NCI-H2171 treated with DMSO at 0.1 percent for 48 hours (cell line): ENCODE measurements at regions not wholly inside any gene's neighbourhood (a gene's known extent, or its start where the extent isn't known, plus 50 kb on each side); places are given as distances from the start of the nearest gene placed in this dataset.

Experiments
- DNase-seq: peaks from one replicate; lab custom pipeline; 2025; lab: John Stamatoyannopoulos, UW

DNA sequence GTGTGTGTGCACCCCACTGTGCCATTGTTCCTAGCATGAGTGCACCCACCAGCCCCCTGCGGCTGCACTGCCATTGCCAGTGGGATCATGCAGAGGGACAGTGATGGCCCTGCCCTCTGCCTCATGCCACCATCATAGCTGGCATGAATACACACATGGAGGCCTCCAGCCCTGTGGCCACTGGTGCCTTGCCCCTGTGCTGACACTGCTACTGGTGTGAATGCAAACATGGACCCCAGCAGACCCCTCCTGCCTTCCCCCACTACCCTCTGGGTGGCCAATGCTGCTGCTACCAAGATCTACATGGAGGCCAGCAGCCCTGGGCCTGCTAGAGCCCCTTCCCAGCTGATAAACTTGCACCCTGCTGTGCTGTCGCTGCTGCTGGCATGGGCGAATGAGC is 995.5 kb upstream of the GOT2 start:
- no peak for DNase-seq

DNA sequence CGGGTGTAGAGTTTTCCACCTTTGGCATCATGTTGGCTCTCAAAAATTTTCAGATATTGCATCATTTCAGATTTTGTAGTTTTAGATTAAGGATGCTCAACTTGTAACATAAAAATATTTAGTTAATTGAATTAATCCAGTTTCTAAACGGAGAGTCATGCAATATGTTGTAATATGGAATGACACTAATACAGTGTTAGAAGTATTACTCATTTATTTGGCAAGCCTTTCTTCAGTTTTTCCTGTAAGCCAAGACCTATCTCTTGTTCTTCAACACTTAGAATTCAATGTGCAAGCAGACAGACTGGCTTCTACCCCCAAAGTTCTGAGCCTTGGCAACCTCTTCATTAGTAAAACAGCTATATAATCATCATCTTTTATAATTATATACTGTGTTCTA is 985.0 kb upstream of the GOT2 start:
- DNase-seq = no peak

DNA sequence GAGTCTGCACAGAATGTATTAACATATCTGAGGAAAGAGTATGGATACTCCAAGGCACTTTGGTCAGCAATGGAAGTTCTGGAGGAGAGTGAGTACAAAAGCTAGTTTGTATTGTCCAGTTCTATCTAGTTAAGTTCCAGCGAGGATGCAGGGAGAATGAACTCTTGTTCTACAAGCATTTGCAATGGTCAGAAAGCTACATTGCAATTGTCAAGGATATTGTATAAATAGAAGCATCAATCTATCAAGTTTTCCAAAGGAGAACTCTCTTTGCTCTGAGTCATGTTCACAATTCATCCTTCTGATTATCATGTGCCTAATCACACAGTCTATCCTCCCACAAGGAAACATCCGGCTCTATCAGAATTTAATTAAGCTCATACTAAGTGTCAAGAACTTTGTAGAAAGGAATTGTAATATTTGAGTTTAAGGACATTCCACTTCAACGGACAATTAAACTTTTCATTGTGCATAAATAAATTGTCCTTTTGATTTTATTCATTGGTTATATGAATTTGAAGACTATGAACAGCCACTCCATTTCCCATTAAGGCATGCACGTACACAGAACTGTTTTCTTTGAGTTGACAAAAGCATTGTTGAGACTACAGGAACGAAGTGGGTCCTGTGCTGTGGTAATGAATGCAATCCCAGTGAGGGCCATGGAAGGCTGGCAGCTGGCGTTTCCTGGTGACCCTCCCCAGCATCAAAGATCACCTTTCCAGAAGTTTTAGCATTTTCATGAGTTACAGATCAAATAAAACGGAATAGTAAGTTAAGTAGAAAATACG is 973.5 kb upstream of the GOT2 start:
- DNase-seq = no peak

DNA sequence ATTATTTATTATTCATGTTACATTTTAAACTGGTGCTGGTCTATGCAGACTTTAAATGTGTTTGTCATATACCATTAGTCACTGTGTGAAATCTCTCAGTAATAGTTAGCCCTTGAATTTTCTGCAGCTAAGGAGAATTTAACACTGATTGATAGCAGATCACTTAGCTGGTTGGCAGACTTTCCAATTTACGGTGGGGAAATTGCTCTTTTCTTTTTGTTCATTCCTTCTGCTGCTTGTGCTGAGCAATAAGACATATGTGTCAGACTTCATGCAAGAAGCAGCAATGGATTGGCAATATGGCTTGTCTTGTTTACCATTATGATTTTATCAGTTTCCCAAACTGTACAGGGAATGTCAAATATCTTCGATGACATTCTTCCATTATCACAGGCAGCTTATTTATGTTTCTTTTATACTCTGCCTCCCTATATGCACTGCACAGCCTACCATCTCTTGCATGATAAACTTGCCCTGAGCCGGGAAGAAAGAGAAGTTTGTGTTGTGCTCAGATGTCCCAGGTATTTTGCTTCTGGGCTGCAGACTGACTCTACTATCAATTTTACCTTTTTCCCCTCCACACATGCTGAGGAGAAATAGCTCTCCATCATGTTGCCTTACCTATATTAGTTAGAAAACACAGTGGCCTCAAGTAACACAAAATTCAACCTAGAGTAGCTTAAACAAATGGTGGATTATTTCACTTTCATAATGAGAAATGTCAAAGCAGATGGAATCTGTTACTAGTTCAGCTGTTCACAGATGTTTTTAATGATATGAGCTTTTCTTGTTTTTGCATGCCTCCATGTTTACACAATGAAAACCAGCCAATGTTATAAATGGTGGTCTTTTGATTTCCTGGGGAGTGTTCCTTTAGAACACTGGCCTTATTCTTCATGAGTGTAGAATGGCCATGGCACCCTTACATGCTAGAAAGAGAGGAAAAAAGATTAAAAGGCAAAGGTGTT is 968.1 kb upstream of the GOT2 start:
- no peak for DNase-seq

DNA sequence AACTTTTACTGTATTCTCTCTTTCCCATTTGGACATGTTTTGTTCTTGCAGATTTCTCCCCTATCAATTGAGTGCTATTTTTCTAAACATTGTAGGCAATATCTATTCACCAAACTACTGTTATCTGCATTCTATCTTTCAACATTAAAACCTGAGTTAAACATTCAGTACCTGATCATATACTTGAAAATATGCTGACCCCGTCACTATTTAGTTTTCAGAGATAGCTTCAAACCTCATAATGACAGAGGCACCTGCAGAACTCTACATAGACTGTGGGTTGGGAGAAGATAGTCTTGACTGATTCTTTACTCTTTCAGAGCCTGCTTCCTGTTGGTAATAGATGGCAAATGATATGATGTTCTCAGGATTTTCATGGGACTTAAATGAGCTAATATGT is 965.7 kb upstream of the GOT2 start:
- no peak for DNase-seq

GRCh38 chr16:59698346-59699020 is 964.4 kb upstream of the GOT2 start:
- peak; percentile 49 for DNase-seq

GRCh38 chr16:59697761-59698160 is 963.6 kb upstream of the GOT2 start:
- DNase-seq = no peak

DNA sequence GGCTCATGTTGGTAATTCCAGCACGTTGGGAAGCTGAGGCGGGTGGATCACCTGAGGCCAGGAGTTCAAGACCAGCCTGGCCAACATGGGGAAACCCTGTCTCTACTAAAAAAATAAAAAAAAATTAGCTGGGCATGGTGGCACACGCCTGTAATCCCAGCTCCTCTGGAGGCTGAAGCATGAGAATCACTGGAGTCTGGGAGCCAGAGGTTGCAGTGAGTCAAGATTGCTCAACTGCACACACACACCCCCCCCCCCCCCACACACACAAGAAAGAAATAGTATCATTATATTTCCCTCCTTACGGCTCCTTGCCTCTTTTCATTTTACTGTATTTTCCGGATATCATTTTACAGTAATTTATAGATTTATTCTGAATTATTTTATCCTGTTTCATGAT is 963.1 kb upstream of the GOT2 start:
- DNase-seq = no peak

DNA sequence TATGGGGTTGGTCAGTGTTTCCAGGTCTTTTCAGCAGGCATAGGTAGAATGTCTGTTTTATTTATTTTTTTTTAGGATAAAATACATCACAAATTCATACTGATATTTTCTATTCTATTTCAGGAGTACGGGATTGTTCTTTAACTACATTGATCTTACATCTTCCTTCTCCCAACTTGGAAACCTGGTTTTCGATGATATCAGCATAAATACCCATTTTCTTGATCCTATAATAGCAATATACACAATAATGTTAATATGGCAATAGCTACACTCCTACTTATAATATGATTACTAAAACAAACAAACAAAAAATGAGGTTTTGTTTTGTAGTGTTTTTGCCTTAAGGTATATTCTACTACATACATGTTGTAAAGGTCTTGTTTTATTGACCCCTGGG is 962.4 kb upstream of the GOT2 start:
- no peak for DNase-seq

DNA sequence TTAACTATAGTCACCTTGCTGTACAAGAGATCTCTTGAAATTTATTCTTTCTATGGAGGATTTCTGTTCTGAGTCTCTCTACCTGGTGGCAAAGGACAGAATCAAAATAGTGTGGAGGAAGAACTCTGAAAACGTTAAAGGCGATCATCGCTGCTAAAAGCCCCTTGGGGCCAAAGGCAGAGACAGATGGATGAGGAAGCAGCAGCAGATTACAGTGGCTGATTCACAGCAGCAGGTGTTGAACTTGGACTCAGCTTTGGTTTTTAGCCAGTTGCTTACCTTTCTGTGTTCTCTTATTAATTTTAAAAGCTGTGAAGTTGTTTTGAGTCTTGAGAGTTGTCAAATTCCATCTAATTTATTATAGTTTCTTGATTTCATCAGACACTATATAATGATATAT is 956.1 kb upstream of the GOT2 start:
- peak; percentile 33 for DNase-seq

GRCh38 chr16:59688006-59688405 is 953.9 kb upstream of the GOT2 start:
- no peak for DNase-seq

DNA sequence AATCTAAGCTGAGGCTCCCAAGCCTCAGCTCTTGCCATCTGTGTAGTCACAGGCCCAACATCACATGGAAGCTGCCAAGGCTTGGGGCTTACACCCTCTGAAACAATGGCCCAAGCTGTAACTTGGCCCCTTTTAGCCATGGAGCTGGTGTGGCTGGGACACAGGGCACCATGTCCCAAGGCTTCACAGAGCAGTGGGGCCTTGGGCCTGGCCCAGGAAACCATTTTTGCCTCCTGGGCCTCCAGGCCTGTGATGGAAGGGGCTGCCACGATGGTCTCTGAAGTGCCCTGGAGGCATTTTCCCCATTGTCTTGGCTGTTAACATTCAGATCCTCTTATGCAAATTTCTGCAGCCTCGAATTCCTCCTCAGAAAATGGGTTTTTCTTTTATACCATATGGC is 952.3 kb upstream of the GOT2 start:
- no peak for DNase-seq

GRCh38 chr16:59684911-59685310 is 950.8 kb upstream of the GOT2 start:
- DNase-seq = no peak

DNA sequence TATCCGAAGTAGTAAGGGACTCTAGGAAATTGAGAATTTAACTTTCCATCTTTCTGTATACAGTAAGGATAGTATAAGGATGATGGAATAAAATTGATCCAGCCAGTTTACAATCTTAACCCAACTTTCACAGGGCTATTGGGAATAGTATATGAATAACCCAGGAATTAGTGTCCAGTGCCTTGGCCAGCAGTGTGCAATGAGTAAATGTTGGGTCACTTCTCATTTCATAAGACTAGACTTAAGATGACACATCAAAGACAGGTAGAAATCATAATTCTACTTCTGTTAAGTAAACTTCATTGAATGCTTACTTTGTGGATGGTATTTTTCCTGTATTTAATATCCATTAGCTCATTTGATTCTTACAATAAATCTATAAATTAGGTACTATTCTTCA is 949.6 kb upstream of the GOT2 start:
- no peak for DNase-seq

GRCh38 chr16:59665618-59666220 is 931.6 kb upstream of the GOT2 start:
- no peak for DNase-seq

DNA sequence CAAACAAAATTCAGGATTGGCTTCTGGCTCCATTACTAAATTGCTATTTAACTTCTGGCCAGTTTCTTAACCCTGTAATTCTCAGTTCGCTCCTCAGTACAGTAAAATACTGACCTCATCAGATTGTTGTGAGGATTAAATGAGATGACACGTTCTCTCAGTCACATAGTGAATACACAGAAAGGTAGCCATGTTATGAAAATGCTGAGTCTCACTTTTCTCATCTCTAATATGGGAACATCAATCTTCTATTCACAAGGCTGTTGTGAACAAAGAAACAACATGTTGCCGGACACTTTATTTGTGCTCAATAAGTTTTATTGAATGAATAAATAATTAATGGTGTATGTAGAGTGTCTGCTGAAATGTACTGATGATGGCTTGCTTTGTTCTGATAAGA is 924.5 kb upstream of the GOT2 start:
- DNase-seq = no peak

GRCh38 chr16:59655031-59655430 is 920.9 kb upstream of the GOT2 start:
- no peak for DNase-seq

DNA sequence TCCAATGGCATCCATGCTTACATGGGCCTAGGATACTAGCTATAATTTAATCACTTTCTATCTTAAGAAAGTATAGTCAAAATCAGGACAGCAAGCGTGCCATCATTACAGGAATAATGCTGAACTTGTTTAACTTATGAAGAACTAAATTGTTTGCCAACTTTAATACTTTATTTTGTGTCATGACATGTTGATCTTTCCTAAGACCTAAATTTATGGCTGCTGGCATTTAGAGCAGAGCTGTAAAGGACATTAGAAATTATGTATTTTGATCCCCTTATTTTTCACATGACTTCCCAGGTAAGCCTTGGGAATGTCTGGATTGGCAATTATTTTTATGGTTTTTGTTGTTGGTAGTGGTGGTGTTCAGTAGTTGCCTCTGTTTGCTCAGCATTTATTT is 920.3 kb upstream of the GOT2 start:
- no peak for DNase-seq

DNA sequence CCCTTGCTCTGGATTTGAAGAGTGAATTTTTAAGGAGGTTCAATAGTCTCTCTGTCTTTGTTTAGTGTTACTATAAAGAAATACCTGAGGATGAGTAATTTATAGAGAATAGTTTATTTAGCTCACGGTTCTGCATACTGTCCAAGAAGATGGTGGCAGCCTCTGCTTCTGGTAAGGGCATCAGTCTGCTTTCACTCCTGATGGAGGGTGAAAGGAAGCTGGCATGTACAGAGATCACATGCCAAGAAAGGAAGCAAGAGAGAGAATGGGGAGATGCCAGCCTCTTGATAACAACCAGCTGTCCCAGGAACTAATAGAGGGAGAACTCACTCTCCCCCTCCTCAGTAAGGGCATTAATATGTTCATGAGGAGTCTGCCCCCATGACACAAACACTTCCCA is 917.5 kb upstream of the GOT2 start:
- no peak for DNase-seq

DNA sequence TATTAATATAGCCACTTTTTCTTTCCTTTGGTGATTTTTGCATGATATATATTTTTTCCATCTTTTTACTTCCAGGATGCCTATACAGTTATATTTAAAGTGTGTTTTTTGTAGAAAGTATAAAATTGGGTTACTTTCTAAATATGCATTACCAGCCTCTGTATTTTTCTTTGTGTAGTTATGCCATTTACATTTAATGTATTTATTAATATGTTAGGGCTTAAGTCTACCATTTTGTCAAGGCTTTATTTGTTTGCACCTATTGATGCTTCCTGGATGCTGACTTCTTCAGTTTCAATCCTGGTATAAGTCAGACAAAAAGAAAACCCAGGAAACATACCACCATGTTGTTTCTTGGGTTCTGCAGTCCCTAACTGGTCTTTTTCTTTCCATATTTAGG is 911.1 kb upstream of the GOT2 start:
- DNase-seq = no peak

- no peak for DNase-seq
These were observed 901.6 kb upstream of the GOT2 start for GRCh38 chr16:59635674-59636073.

GRCh38 chr16:59634951-59635350 is 900.8 kb upstream of the GOT2 start:
- DNase-seq = no peak
